OCI-LY3 (cell line): ENCODE measurements at regions not wholly inside any gene's neighbourhood (a gene's known extent, or its start where the extent isn't known, plus 50 kb on each side); places are given as distances from the start of the nearest gene placed in this dataset.

Source experiments
- CTCF ChIP-seq: fragments of 200-600, 300-600 bp; sonication (generic); IDR thresholded peaks from 2 replicates; pipeline ENCODE4 v1.5.1; 2014; ENCODE audit warnings: antibody characterized with exemption, low read length, low read depth
- EZH2phosphoT487 ChIP-seq: fragments of 200-600 bp; shearing (Covaris generic); IDR thresholded peaks from 2 replicates; pipeline ENCODE4 v1.6.1; 2018; ENCODE audit warnings: antibody characterized with exemption, mixed run types, low read depth

- no peak for TF ChIP-seq CTCF
- TF ChIP-seq EZH2phosphoT487 = no peak
Observed at GRCh38 chr1:69223156-69223555, 344.6 kb upstream of the LRRC7 start.
